Ovary (tissue), 3 donors: ENCODE measurements at regions not wholly inside any gene's neighbourhood (a gene's known extent, or its start where the extent isn't known, plus 50 kb on each side); places are given as distances from the start of the nearest gene placed in this dataset.

ENCODE experiments used
- CTCF ChIP-seq, 3 donors: fragments of 450-650 bp in 2 of 3; fragments of 200-600 bp in 1 of 3; IDR thresholded peaks; one replicate each; pipeline versions ENCODE4 v1.5.1 to v1.8.0; 2016 to 2022; ENCODE audit warnings: antibody characterized with exemption in 3 of 3, mild to moderate bottlenecking in 1 of 3
- POLR2A ChIP-seq: fragments of 450-650 bp; IDR thresholded peaks from one replicate; pipeline ENCODE4 v1.6.1; 2017; ENCODE audit warnings: antibody characterized with exemption, mild to moderate bottlenecking, moderate library complexity
- donor health status: DM: no; HTN: no; CAD: no.

DNA sequence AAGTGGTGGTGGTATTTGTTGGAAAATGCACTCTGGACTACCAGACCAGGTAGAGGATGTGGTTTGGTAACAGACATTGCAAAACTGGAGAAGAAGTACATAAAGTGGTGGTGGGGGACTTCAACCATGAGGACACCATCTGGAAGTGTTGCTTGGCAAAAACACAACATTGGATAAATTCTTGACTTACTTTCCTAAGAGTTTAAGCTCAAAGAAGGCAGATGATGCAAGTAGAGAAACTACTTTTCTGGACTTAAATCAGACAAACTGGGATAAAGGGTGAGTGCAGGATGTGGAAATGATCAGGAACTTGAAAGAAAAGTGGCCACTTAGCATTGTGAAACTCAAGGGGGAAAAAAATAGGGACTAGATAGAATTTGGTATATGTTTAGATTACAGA, 487.4 kb downstream of the ZEB2 start:
- TF ChIP-seq CTCF (IDR thresholded peaks at IDR 0.05) (no peak), POLR2A (no peak)
